GM12878 (cell line): ENCODE measurements at regions not wholly inside any gene's neighbourhood (a gene's known extent, or its start where the extent isn't known, plus 50 kb on each side); places are given as distances from the start of the nearest gene placed in this dataset.
A peak's percentile ranks its signal among the peaks of the same experiment; 100 is the strongest.

ENCODE experiments used
- ATF7 ChIP-seq: fragments of 450-650 bp; IDR thresholded peaks from 2 replicates; pipeline ENCODE4 v1.6.1; 2016; ENCODE audit warnings: low read depth, mild to moderate bottlenecking
- CHD1 ChIP-seq: IDR thresholded peaks from 2 replicates; pipeline ENCODE4 v1.6.1; 2012; ENCODE audit warnings: low read depth, low read length, improper control_type of control experiment
- ETV6 ChIP-seq, 2 experiments: fragments of 450-650 bp in 1 of 2; IDR thresholded peaks in 1 of 2; conservative IDR thresholded peaks in 1 of 2; 2 replicates each; pipeline ENCODE4 v1.6.1; 2014; ENCODE audit warnings: antibody characterized with exemption in 1 of 2, borderline replicate concordance in 1 of 2, low read depth in 1 of 2, mild to moderate bottlenecking in 1 of 2, moderate library complexity in 1 of 2
- FOXK2 ChIP-seq: fragments of 450-650 bp; IDR thresholded peaks from 2 replicates; pipeline ENCODE4 v1.6.1; 2017; ENCODE audit warnings: mild to moderate bottlenecking, moderate library complexity
- IKZF2 ChIP-seq, 2 experiments: fragments of 450-650 bp; IDR thresholded peaks; 2 replicates each; pipeline ENCODE4 v1.6.1; 2017; ENCODE audit warnings: mild to moderate bottlenecking in 2 of 2, moderate library complexity in 2 of 2
- LARP7 ChIP-seq: fragments of 450-650 bp; IDR thresholded peaks from 2 replicates; pipeline ENCODE4 v1.6.1; 2017; ENCODE audit warnings: mild to moderate bottlenecking
- PAX5 ChIP-seq: IDR thresholded peaks from 2 replicates; pipeline ENCODE4 v1.6.1; 2011; ENCODE audit warnings: low read depth, low read length, borderline replicate concordance
- RUNX3 ChIP-seq: IDR thresholded peaks from 2 replicates; pipeline ENCODE4 v1.6.1; 2012; ENCODE audit warnings: low read length, inconsistent platforms
- SIX5 ChIP-seq: IDR thresholded peaks from 2 replicates; pipeline ENCODE4 v1.6.1; 2011; ENCODE audit warnings: mild to moderate bottlenecking, low read depth, low read length, moderate library complexity; ENCODE audit not compliant: severe bottlenecking
- SP1 ChIP-seq: IDR thresholded peaks from one replicate; pipeline ENCODE4 v1.6.1; 2011; ENCODE audit warnings: low read depth, low read length
- SUZ12 ChIP-seq: fragments of 200-600 bp; sonication (generic); IDR thresholded peaks from one replicate; pipeline ENCODE4 v1.6.1; 2018; ENCODE audit warnings: antibody characterized with exemption, mild to moderate bottlenecking; ENCODE audit not compliant: unreplicated experiment
- ZNF274 ChIP-seq: IDR thresholded peaks from one replicate; pipeline ENCODE4 v1.8.0; 2011; ENCODE audit not compliant: insufficient read length, insufficient read depth
- ZSCAN29 ChIP-seq: fragments of 450-650 bp; IDR thresholded peaks from 2 replicates; pipeline ENCODE4 v1.6.1; 2017; ENCODE audit warnings: mild to moderate bottlenecking, moderate library complexity
- TF ChIP-seq, protein P1 (sequence below): IDR thresholded peaks from 2 replicates; pipeline ENCODE4 v1.6.1; 2011; ENCODE audit warnings: low read depth, low read length, improper control_type of control experiment, borderline replicate concordance
- TF ChIP-seq, protein P2 (sequence below): fragments of 450-650 bp; formaldehyde crosslinking; IDR thresholded peaks from 2 replicates; pipeline ENCODE4 v1.5.0; 2022; ENCODE audit warnings: mild to moderate bottlenecking, missing genetic modification characterization
- TF ChIP-seq, protein P3 (sequence below): IDR thresholded peaks from 2 replicates; pipeline ENCODE4 v1.6.1; 2012; ENCODE audit warnings: low read depth, low read length, improper control_type of control experiment
- TF ChIP-seq, protein P4 (sequence below): fragments of 450-650 bp; IDR thresholded peaks from 2 replicates; pipeline ENCODE4 v1.6.1; 2017; ENCODE audit warnings: mild to moderate bottlenecking, moderate library complexity
- TF ChIP-seq, protein P5 (sequence below): fragments of 450-650 bp; IDR thresholded peaks from 2 replicates; pipeline ENCODE4 v1.6.1; 2016; ENCODE audit warnings: mild to moderate bottlenecking

DNA sequence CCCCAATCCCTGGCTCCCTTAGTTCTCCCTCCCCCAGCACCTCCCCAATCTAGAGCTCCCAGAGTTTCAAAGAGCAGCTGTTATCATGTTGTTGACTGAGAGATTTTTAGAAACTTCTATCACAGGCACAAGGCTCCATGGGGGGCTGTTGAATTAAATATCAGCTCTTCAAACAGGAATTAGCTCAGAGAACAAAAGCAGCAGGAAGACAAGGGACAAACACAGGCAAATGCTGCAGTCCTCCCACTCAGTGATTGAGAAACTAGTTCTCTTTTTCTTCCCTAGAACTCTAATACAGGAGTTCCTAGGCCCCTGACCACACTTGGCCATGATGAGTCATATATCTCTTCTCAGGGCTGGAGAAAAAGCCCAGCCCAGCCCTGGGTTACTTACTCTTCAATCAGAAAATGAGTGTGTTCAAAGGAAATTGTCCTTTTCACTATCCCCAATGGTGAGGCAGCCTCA lies 262.1 kb downstream of the IGSF11 start (continued):
- TF ChIP-seq, protein P1, sequence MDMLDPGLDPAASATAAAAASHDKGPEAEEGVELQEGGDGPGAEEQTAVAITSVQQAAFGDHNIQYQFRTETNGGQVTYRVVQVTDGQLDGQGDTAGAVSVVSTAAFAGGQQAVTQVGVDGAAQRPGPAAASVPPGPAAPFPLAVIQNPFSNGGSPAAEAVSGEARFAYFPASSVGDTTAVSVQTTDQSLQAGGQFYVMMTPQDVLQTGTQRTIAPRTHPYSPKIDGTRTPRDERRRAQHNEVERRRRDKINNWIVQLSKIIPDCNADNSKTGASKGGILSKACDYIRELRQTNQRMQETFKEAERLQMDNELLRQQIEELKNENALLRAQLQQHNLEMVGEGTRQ: no peak
- TF ChIP-seq SIX5 (no peak), FOXK2 (no peak), RUNX3 (peak; percentile 99), PAX5 (peak; percentile 42; the same call in 1 of the 2 replicates), ZSCAN29 (no peak), ETV6 (conservative IDR thresholded peaks at IDR 0.05 in 1 of 2, IDR thresholded peaks at IDR 0.05 in 1 of 2; ENCODE audit: borderline replicate concordance in 1 of 2, low read depth in 1 of 2) (peak in 1 of 2 experiments; percentile 87; a peak in 2 of 4 replicates), IKZF2 (IDR thresholded peaks at IDR 0.05) (peak; percentile 99 to 100), SP1 (peak; percentile 21), ATF7 (peak; percentile 16; the same call in 1 of the 2 replicates), CHD1 (no peak), LARP7 (no peak), SUZ12 (no peak), ZNF274 (no peak)
- TF ChIP-seq, protein P2, sequence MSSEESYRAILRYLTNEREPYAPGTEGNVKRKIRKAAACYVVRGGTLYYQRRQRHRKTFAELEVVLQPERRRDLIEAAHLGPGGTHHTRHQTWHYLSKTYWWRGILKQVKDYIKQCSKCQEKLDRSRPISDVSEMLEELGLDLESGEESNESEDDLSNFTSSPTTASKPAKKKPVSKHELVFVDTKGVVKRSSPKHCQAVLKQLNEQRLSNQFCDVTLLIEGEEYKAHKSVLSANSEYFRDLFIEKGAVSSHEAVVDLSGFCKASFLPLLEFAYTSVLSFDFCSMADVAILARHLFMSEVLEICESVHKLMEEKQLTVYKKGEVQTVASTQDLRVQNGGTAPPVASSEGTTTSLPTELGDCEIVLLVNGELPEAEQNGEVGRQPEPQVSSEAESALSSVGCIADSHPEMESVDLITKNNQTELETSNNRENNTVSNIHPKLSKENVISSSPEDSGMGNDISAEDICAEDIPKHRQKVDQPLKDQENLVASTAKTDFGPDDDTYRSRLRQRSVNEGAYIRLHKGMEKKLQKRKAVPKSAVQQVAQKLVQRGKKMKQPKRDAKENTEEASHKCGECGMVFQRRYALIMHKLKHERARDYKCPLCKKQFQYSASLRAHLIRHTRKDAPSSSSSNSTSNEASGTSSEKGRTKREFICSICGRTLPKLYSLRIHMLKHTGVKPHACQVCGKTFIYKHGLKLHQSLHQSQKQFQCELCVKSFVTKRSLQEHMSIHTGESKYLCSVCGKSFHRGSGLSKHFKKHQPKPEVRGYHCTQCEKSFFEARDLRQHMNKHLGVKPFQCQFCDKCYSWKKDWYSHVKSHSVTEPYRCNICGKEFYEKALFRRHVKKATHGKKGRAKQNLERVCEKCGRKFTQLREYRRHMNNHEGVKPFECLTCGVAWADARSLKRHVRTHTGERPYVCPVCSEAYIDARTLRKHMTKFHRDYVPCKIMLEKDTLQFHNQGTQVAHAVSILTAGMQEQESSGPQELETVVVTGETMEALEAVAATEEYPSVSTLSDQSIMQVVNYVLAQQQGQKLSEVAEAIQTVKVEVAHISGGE (CRISPR knock-in tag): no peak
- TF ChIP-seq, protein P3, sequence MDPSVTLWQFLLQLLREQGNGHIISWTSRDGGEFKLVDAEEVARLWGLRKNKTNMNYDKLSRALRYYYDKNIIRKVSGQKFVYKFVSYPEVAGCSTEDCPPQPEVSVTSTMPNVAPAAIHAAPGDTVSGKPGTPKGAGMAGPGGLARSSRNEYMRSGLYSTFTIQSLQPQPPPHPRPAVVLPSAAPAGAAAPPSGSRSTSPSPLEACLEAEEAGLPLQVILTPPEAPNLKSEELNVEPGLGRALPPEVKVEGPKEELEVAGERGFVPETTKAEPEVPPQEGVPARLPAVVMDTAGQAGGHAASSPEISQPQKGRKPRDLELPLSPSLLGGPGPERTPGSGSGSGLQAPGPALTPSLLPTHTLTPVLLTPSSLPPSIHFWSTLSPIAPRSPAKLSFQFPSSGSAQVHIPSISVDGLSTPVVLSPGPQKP: no peak
- TF ChIP-seq, protein P4, sequence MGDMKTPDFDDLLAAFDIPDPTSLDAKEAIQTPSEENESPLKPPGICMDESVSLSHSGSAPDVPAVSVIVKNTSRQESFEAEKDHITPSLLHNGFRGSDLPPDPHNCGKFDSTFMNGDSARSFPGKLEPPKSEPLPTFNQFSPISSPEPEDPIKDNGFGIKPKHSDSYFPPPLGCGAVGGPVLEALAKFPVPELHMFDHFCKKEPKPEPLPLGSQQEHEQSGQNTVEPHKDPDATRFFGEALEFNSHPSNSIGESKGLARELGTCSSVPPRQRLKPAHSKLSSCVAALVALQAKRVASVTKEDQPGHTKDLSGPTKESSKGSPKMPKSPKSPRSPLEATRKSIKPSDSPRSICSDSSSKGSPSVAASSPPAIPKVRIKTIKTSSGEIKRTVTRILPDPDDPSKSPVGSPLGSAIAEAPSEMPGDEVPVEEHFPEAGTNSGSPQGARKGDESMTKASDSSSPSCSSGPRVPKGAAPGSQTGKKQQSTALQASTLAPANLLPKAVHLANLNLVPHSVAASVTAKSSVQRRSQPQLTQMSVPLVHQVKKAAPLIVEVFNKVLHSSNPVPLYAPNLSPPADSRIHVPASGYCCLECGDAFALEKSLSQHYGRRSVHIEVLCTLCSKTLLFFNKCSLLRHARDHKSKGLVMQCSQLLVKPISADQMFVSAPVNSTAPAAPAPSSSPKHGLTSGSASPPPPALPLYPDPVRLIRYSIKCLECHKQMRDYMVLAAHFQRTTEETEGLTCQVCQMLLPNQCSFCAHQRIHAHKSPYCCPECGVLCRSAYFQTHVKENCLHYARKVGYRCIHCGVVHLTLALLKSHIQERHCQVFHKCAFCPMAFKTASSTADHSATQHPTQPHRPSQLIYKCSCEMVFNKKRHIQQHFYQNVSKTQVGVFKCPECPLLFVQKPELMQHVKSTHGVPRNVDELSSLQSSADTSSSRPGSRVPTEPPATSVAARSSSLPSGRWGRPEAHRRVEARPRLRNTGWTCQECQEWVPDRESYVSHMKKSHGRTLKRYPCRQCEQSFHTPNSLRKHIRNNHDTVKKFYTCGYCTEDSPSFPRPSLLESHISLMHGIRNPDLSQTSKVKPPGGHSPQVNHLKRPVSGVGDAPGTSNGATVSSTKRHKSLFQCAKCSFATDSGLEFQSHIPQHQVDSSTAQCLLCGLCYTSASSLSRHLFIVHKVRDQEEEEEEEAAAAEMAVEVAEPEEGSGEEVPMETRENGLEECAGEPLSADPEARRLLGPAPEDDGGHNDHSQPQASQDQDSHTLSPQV: no peak
- TF ChIP-seq, protein P5, sequence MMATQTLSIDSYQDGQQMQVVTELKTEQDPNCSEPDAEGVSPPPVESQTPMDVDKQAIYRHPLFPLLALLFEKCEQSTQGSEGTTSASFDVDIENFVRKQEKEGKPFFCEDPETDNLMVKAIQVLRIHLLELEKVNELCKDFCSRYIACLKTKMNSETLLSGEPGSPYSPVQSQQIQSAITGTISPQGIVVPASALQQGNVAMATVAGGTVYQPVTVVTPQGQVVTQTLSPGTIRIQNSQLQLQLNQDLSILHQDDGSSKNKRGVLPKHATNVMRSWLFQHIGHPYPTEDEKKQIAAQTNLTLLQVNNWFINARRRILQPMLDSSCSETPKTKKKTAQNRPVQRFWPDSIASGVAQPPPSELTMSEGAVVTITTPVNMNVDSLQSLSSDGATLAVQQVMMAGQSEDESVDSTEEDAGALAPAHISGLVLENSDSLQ: no peak
